Esophagus mucosa (tissue), 1 donor: ENCODE measurements at regions not wholly inside any gene's neighbourhood (a gene's known extent, or its start where the extent isn't known, plus 50 kb on each side); places are given as distances from the start of the nearest gene placed in this dataset.
"Not testable (repeated sequence)": the region's sequence is repeated elsewhere in the genome, so short reads cannot be mapped to it uniquely, and the experiment has no call there.

Experiments used
- ATAC-seq: fragments of 200-7000 bp; cut with Tn5 transposase; one replicate; pipeline ENCODE4 v1.9.1; 2020
- donor health status: DM: yes; HTN: yes; CAD: no.

DNA sequence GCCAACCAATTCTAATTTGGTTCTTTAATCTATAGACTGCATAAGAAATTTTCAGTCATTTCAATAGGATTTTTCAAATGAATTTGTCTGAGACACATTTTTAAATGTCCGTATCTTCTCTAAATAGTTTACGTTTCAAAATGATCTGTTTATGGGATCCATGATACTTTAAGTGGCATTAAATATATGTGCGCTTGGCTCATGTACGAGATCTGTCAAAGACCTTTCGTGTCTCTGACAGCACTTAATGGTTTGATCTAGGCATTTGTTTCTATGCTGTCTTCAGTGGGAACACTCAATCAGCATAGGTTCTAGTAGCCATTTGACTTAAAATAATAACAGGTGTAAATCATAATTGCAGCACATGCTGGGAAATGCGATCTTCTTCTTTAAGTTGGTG lies 731.0 kb downstream of the CENPC start:
- no peak for ATAC-seq

DNA sequence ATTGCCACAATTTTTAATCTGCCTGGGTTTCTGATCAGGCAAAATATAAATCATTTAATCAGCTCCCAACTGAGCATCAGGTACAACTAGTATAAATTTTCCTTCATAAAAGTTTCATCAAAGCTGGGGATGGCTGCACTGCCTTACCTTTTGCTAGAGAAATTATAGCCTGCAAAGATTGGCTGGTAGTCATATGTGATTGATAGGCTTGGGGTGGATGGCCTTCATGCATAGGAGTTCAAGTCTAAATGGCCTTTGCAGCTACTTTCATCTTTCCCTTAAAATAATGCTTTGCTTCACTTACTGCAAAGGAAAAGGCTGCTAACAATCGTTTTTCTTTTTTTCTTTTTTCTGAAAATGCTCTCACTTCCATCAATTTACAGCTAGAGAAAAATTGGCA lies 739.7 kb downstream of the CENPC start:
- no peak for ATAC-seq

DNA sequence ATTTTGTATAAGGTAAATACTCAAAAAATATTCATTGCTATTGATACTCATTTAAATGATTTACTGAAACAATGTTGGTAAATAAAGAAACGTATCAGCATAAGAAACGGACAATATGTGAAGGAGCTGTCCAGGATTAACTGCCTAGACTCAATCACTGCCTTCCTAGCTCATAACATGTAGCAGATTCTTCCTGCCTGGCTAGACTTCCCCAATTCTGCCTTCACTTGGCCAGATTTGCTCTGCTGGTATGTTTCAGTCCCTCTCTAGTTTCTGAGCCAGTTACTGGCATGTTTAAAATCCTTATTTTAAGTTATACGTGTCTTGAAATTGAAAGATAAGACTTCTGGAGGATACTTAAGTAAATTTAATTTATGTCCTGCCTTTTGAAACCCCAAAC lies 740.3 kb downstream of the CENPC start:
- ATAC-seq: no peak

DNA sequence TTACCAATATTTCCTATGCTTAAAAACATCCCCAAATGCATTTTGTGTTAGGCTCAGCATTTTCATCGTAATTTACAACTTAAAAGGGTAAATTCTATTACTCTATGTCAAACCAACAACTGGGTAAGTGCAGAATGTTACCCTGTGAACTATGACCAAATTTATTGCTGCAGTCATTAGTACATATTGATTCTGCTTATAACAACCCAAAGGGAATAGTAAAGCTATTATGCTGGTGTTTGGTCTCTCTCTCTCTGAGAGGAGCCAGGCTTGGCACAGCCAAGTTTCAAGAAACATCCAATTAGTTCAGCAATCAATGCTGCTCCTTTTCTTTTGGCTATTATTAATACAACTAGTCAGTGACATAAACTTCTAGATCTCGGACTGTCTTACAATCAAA lies 747.7 kb downstream of the CENPC start:
- ATAC-seq: no peak

DNA sequence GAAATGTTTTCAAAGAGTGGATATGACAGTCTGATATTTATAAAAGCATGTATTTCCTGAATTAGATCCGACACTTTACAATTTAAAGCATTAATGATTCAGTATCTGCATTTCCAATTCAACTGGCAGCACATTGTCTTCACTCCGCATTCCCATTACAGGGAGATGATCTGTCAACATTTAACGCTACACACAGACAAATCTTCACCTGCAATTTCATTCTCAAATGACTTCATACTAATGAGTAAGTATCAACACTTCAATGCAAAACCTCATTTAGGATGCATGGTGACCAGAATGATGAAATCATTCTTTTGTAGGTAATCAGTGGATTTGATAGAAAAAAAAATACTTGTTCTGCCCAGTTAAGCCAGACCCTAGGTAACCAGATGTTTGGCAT lies 749.6 kb downstream of the CENPC start:
- no peak for ATAC-seq

DNA sequence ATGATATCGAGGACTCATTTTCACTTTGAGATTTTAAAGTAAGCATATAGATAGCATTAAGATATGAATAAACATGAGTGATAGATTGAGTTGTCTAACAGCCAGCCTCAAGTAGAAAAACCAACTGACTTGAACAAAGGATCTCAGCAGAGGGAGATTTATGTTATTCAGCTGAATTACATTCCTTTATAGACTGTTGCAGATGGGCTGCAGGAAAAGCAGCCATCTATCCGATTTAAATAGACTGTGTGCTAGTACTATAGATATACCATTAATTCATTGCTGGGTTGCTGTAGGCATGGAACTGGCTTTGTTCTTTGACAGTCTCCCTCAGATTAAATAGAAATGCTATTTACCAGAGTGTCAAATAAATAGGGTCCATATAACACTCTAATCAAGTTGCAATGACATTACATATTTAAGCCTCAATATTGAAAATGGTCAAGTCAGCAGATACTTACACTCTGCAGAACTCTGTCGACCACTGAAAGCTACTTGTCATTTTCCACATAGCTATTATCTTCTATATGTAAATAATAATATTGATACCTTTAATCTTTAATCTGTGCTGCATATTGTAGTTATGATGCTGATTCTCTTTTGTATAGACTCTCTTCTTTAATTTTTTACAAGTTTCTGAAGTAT lies 750.8 kb downstream of the CENPC start:
- ATAC-seq: no peak

DNA sequence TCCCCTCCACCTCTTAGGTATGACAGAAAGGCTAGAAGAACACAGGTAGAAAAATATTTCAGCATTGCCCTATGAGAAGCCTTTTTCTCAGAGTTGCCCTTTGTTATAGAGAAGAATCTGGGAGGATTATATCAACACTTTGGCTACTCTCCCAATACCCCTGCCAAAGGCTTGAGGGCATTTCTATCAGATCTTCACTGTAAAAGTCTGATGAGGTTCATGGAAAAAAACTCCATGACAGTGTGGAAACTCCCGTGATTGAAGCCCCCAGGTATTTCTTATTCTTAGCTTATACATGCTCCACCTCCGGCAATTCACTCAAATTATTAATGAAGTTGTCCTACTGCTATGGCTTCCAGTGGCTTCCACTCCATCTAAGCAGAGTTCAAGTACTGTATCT lies 753.6 kb downstream of the CENPC start:
- ATAC-seq: no peak

DNA sequence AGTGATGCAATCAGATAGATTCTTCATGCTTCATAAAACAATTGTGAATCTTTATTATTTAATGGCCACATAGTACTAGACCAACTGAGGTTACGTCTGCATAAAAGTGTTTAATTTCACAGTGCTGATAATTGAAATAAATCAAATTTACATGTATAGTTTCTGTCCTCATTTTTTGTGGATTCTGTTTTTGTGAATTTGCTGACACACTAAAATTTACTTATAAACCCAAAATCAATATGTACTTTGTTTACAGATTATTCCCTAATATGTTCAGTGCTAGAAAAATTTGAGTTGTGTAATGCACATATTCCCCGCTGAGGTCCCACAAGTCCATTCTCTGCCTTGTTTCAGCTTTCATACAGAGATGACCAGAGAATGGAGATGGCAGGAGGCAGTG lies 759.8 kb downstream of the CENPC start:
- ATAC-seq: no peak

DNA sequence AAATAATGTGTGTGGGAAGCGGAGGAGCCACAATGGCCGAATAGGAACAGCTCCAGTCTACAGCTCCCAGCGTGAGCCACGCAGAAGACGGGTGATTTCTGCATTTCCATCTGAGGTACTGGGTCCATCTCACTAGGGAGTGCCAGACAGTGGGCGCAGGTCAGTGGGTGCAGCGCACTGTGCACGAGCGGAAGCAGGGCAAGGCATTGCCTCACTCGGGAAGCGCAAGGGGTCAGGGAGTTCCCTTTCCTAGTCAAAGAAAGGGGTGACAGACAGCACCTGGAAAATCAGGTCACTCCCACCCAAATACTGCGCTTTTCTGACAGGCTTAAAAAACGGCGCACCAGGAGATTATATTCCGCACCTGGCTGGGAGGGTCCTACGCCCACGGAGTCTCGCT lies 762.6 kb downstream of the CENPC start:
- ATAC-seq: not testable (repeated sequence)

DNA sequence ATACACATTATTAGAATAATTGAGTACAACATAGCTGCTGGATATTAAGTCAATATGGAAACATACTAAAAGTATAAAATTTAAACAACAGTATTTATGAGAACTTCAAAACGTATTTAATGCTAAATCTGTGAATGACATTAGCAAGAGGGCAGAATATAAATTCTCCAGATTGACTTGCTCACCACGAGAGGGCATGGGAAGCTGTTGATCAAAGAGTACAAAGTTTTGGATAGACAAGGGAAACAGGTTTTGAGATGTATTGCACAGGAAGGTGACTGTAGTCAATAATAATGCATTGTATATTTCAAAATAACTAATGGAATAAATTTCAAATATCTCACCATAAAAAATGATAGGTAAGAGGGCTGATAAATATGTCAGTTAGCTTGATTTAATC lies 768.2 kb downstream of the CENPC start:
- ATAC-seq: no peak

DNA sequence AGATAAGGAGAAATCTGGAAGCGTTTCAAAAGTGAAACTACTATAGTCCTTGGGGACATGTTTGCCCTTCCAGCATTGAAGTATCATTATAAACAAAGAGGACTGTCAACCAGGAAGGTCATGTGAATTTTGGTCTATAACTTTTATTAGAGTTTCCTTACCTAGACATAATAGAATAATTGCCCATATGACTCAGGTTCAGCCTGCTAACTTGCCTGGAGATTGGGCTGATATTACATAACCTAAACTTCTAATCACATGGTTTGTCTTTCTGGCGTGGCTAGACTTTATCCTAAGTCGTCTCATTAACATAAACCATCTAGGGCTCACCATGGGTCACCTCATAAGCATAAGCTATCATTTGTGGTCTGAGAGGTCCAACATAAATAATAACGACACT lies 775.9 kb downstream of the CENPC start:
- no peak for ATAC-seq

DNA sequence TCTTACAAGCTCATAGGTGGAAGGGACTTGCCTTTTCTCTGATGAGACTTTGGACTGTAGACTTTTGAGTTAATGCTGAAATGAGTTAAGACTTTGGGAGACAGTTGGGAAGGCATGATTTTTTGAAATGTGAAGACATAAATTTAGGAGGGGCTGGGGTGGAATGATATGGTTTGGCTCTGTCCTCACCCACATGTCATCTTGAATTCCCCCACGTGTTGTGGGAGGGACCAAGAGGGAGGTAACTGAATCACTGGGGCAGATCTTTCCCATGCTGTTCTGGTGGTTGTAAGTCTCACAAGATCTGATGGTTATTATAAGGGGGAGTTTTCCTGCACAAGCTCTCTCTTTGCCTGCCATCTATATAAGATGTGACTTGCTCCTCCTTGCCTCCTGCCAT lies 777.9 kb downstream of the CENPC start:
- no peak for ATAC-seq

DNA sequence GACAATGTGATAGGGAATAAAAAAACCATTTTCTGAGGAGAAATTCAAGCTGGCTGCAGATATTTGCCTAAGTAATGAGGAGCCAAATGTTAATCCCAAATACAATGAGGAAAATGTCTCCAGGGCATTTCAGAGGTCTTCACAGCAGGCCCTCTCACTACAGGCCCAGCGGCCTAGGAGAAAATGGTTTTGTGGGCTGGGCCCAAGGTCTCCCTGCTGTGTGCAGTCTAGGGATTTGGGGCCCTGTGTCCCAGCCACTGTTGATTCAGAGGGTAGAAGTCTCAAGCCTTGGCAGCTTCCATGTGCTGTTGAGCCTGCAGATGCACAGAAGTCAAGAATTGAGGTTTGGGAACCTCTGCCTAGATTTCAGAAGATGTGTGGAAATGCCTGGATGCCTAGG lies 778.7 kb downstream of the CENPC start:
- ATAC-seq: no peak

DNA sequence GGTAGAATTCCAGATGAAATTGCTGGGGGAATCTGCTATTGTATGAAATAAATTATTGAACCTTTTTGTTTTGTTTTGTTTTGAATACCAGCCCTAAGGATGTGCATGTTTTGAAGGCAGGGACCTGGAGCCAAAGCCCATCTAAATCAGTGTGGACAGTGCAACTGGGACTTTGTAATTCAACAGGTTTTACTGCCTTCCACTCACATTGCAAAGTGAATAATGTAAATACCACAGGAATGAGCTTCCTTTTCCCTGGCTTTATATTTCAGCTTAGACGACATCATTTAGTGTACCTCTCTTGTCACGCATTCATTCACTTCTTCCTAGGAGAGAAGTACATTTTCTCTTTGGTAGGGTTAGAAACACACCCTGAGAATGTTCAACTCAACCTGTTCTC lies 795.0 kb downstream of the CENPC start:
- no peak for ATAC-seq

DNA sequence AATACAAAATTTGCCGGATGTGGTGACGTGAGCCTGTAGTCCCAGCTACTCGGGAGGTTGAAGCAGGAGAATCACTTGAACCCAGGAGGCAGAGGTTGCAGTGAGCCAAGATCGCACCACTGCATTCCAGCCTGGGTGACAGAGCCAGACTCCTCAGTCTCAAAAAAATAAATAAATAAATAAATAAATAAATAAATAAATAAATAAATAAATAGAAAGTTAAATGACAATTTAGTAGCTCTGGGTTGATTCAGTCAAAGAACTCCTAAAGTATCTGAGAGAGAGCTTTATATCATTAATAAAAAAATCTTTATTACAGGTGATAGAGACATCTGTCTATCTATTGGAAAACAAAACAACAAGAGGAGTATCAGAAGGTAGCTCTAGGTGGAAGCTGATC lies 798.4 kb downstream of the CENPC start:
- not testable (repeated sequence) for ATAC-seq

DNA sequence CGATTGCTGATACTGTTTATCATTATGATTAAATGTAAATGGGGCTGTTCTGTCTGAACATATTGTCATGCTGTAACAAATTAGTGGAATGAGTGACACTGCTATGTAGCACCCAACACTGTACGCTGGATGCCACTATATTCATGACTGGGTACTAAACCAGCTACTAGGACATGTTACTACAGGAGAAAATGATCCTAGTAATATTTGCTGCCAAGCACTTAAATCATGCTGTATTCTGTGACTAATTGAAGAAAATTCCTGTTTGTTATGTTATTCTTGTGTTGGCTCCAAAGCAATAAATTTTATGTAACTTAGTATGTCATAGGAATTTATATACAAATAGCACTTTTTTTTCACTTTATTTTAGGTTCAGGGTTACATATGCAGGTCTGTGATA lies 804.2 kb downstream of the CENPC start:
- peak; percentile 93 for ATAC-seq

DNA sequence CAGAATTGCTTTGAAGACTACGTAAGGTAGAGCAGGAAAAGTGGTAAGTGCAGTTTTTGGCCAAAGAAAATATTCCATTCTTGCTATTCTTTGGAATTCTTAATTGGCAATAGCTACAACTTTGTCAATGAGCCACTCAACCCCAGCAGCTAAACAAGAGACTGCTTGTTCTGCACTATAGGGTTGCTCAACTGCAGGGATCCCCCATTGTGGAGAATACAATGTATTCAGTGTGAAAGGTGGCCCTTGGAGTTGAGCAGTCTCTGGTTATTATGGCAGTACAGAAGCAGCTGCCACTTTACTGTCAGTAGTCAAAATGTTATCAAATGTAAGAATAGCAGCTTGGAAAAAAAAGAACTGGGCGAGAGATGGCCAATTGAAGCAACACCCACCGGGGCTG lies 808.7 kb downstream of the CENPC start:
- no peak for ATAC-seq

DNA sequence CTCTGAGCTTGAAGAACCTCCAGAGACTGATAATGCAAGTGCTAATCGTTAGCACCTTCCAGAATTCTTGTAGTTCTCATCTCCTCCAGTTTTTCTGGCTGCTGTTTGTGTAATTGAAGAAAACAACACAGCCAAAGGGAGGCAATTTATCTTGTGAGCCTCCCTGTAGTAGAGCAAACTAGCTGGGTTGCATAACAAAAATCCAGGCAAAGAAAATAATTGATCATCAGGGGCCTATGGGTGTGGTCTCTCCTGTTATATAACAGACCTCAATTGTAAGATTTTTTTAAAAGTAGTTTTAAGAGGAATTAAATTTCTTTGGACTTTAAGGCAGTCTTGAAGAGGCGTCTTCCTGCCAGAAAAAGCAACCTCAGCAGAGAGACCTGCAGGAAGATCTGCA lies 817.0 kb downstream of the CENPC start:
- no peak for ATAC-seq

DNA sequence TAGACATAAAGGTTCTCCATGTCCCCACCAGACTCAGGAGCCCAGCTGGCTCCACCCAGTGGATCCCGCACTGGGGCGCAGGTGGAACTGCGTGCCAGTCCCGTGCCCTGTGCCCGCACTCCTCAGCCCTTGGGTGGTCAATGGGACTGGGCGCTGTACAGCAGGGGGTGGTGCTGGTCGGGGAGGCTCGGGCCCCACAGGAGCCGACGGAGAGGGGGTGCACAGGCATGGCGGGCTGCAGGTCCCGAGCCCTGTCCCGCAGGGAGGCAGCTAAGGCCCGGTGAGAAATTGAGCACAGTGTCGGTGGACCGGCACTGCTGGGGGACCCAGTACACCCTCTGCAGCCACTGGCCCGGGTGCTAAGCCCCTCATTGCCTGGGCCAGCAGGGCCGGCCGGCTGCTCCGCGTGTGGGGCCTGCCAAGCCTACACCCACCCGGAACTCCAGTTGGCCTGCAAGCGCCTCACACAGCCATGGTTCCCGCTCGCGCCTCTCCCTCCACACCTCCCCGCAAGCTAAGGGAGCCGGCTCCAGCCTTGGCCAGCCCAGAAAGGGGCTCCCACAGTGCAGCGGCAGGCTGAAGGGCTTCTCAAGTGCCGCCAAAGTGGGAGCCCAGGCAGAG lies 832.9 kb downstream of the CENPC start:
- ATAC-seq: not testable (repeated sequence)

DNA sequence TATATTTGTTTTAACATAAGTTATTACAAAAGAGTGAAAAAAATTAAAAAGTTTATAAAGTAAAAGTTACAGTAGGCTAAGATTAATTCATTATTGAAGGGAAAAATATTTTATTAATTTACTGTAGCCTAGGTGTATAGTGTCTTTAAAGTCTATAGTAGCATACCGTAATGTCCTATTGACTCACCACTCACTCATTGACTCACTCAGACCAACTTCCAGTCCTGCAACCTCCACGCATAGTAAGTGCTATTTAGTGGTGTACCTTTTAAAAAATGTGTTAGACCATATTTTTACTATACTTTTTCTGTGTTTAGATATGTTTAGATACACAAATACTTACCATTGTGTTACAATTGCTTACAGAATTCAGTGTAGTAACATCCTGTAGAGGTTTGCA lies 841.1 kb downstream of the CENPC start:
- no peak for ATAC-seq

DNA sequence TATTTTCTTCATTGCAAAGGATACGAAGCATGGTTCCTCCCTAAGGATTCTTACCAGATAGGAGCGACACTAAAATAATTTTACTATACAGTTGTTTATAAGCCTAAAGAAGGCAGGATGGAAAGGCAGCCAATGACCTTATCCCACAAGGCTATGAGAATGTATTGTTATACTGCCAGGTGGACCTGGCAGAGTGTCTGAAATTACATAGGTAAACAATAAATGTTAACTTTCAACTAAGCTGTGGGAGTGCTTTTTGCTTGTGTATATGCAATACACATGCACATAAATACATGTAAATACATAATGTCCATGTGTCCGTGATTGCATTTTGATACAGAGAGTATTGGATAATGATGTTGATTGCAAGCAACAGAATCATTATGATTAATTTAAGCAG lies 850.6 kb downstream of the CENPC start:
- no peak for ATAC-seq

DNA sequence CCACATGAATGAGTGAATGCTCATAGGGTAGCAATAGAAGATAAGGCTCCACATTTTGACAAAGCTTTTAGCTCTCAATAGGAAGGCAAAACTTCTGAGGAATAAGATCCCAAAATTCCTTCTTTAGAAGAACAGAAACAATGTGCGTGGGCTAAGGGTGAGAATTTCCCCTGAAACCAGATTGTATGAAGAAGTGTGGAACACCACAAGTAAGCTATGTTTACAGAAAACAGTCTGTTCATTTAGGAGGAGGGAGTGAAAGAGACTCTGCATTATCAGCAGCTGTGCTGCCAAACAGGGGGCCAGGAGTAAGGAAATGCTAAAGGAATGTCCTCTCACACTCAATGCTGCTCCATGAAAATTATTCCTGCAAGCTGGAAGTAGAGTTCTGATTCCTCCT lies 851.6 kb downstream of the CENPC start:
- ATAC-seq: no peak

DNA sequence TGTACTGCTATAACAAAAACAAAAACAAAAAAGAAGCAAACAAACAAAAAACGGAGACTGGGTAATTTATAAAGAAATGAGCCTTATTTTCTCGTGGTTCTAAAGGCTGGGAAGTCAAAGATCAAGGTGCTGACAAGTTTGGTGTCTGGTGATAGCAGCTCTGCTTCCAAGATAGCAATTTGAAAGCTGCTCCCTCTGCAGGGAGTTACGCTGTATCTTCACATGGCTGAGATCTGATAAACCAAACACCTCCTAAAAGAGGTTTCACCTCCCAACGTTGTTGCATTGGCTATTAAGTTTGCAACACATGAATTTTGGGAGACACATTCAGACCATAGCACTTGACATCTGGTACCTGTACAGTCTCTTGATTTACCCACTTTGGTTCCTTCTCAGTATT lies 854.2 kb downstream of the CENPC start:
- no peak for ATAC-seq

DNA sequence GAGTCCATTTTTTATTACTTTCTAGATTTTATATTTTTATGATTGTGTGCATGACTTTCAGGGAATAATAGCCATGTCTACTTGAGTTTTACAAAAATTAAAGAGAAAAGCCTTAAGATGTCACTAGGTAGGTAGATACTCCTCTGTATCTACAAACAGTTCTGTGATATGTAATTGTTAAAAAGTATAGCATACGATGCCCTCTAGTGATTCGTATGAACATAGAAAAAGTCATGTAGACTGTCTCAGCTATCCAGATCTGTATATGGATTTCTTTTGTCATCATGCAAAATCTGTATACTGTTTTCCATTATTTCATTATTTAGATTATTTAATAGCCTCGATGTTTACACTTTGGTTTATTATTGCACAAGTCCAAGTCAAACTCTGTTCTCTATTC lies 856.6 kb downstream of the CENPC start:
- no peak for ATAC-seq

DNA sequence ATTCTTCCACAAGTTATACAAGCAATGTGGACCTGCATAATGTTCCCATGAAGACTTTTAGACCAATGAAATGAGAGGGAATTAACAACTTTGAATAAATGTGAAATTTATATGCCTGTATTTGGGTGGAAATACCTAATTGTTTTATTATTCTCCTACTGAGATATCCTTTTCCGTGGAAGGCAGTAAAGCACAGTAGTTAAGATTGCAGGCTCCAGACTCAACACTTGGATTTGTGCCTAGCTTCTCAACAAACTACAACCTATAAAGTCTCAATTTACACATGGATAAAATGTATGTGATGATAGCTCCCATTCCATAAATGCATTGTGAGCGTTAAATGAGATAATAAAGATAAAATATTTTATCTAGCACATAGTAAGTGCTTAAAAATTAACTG lies 857.8 kb downstream of the CENPC start:
- no peak for ATAC-seq
